ENCODE measurements at regions not wholly inside any gene's neighbourhood (a gene's known extent, or its start where the extent isn't known, plus 50 kb on each side); places are given as distances from the start of the nearest gene placed in this dataset.

DNA sequence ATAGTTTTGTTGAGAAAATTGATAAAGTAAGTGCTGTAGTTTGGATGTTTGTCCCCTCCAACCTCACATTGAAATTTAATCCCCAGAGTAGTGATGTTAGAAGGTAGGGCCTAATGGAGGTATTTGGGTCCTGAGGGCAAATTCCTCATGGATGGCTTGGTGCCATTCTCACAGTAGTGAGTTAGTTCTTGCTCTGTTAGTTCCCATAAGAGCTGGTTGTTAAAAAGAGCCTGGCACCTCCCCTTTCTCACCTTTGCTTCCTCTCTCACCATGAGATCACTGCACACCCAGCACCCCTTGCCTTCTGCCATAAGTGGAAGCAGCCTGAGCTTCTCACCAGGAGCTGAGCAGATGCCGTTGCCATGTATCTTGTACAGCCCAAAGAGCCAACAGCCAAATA is 354.8 kb upstream of the NFIA start:
- TF ChIP-seq, protein P1, sequence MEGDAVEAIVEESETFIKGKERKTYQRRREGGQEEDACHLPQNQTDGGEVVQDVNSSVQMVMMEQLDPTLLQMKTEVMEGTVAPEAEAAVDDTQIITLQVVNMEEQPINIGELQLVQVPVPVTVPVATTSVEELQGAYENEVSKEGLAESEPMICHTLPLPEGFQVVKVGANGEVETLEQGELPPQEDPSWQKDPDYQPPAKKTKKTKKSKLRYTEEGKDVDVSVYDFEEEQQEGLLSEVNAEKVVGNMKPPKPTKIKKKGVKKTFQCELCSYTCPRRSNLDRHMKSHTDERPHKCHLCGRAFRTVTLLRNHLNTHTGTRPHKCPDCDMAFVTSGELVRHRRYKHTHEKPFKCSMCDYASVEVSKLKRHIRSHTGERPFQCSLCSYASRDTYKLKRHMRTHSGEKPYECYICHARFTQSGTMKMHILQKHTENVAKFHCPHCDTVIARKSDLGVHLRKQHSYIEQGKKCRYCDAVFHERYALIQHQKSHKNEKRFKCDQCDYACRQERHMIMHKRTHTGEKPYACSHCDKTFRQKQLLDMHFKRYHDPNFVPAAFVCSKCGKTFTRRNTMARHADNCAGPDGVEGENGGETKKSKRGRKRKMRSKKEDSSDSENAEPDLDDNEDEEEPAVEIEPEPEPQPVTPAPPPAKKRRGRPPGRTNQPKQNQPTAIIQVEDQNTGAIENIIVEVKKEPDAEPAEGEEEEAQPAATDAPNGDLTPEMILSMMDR (IDR thresholded peaks at IDR 0.05): no peak
- H3K4me3 ChIP-seq: no peak overlapping the region
- intact Hi-C loops (cut with DNase I): no loop called here
- no peak for ATAC-seq
- peaks cover 0 to 4% (median 0%) of the 10 kb centered on the region in 3 donors for H3K4me1 ChIP-seq
- no peaks in the 10 kb centered on the region for H3K27me3 ChIP-seq
- no peaks in the 10 kb centered on the region for H3K9me3 ChIP-seq
- no peaks in the 10 kb centered on the region for H3K36me3 ChIP-seq
- WGBS, 2 donors: 94 to 95% methylated on average over 1 of the region's 1 CpG
- no peak overlapping the region for H3K27ac ChIP-seq
- FAIRE-seq: no peak
- DNase-seq: no peak

DNA sequence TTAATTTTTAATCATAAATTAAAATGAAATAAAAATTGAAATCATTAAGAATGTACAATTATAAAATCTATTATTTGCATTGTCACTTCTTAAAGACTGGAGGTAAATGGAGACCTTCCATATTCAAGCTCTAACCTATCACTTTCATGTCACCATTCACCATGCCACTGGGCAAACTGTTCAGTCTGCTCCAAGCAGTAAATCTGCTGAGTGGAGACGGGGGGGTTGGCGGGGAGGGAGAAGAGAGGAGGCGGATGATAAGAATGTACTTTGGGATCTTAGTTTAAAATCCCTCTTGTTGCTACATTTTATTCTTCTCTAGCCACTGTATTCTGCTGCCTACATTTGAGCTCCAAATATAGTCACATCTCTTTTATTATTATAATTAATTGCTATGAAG is 365.9 kb upstream of the NFIA start:
- H3K9me3 ChIP-seq: no peaks in the 10 kb centered on the region
- no peak overlapping the region for H3K4me3 ChIP-seq
- no peak for FAIRE-seq
- no peaks in the 10 kb centered on the region for H3K27me3 ChIP-seq
- no peak for ATAC-seq
- no peaks in the 10 kb centered on the region for H3K4me1 ChIP-seq
- H3K27ac ChIP-seq: no peak overlapping the region
- H3K36me3 ChIP-seq: no peaks in the 10 kb centered on the region
- DNase-seq: no peak
- TF ChIP-seq, protein P1 (IDR thresholded peaks at IDR 0.05): no peak
- 66 to 80% methylated on average over 3 of the region's 3 CpGs for WGBS, 2 donors
- intact Hi-C loops (cut with DNase I): no loop called here

GRCh38 chr1:60715970-60716369 is 366.4 kb upstream of the NFIA start:
- ATAC-seq: no peak
- Histone ChIP-seq H3K27me3 (no peaks in the 10 kb centered on the region), H3K36me3 (no peaks in the 10 kb centered on the region), H3K4me3 (no peak overlapping the region), H3K4me1 (no peaks in the 10 kb centered on the region), H3K27ac (no peak overlapping the region), H3K9me3 (no peaks in the 10 kb centered on the region)
- TF ChIP-seq, protein P1 (IDR thresholded peaks at IDR 0.05): no peak
- DNase-seq: no peak
- FAIRE-seq: no peak
- intact Hi-C loops (cut with DNase I): no loop called here

DNA sequence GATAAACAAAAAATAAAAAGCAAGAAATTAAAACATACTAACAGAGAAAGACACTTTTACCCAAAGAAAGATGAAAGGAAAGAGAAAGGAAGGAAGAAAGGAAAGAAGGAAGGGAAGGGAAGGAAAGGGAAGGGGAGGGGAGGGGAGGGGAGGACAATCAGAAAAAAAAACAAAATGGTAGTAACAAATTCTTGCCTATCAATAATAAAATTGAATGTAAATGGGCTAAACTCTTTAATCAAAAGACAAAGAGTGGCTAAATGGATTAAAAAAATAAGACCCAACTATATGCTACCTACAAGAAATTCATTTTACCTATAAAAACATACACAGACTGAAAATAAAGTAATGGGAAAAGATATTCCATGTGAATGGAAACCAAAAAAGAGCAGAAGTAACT is 372.9 kb upstream of the NFIA start:
- Histone ChIP-seq H3K36me3 (no peaks in the 10 kb centered on the region), H3K4me3 (no peak overlapping the region), H3K9me3 (no peaks in the 10 kb centered on the region), H3K4me1 (no peaks in the 10 kb centered on the region), H3K27ac (no peak overlapping the region), H3K27me3 (no peaks in the 10 kb centered on the region)
- DNase-seq: no peak
- ATAC-seq: no peak
- TF ChIP-seq, protein P1 (IDR thresholded peaks at IDR 0.05): no peak
- intact Hi-C loops (cut with DNase I): no loop called here
- no peak for FAIRE-seq

DNA sequence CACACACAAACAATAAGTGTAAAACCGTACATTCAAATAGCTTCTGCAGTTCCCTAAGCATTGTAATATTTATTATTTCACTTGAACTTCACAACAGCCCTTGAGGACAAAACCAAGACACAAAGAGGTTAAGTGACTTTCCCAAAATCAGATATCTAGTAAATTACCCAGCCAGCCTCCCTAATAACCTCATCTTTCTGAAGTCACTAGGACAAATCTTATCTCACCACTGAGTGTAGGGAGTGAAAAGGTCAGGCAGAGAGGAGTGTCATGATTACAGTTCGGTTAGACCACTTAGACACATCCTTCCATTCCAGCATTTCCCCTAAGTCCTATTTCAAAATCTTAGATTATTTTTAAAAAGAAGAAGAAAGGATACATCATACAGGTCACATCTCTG is 377.3 kb upstream of the NFIA start:
- ATAC-seq (no peak), DNase-seq (no peak), FAIRE-seq (no peak)
- no peak overlapping the region for H3K4me3 ChIP-seq
- 53 to 58% methylated on average over 2 of the region's 2 CpGs for WGBS, 2 donors
- H3K27me3 ChIP-seq: no peaks in the 10 kb centered on the region
- intact Hi-C loops (cut with DNase I): no loop called here
- no peaks in the 10 kb centered on the region for H3K4me1 ChIP-seq
- no peaks in the 10 kb centered on the region for H3K36me3 ChIP-seq
- H3K9me3 ChIP-seq: no peaks in the 10 kb centered on the region
- H3K27ac ChIP-seq: no peak overlapping the region
- TF ChIP-seq, protein P1 (IDR thresholded peaks at IDR 0.05): no peak
